GM13977 (cell line): ENCODE measurements at regions not wholly inside any gene's neighbourhood (a gene's known extent, or its start where the extent isn't known, plus 50 kb on each side); places are given as distances from the start of the nearest gene placed in this dataset.

Source experiments
- DNase-seq: peaks from one replicate; pipeline ENCODE4 v3.0.0; 2012; ENCODE audit warnings: low spot score
- CTCF ChIP-seq: IDR thresholded peaks from 2 replicates; pipeline ENCODE4 v1.5.1; 2012; ENCODE audit warnings: mild to moderate bottlenecking, control low read depth; ENCODE audit not compliant: insufficient read depth; ENCODE audit errors: extremely low read depth, missing control alignments
- in situ Hi-C: fragments of 300-500 bp; cut with MboI; formaldehyde crosslinking; loops from one replicate; pipeline ENCODE4 v1.12.0; 2022; ENCODE audit warnings: low sequenced_read_pairs, low pct_unique_long_range_greater_than_20kb, mixed read lengths, inconsistent platforms; ENCODE audit not compliant: unreplicated experiment

GRCh38 chr9:23005156-23005555, 558.5 kb downstream of the DMRTA1 start:
- TF ChIP-seq CTCF: no peak
- DNase-seq: no peak
- in situ Hi-C loops: no loop called here

GRCh38 chr9:23006127-23006526, 559.5 kb downstream of the DMRTA1 start:
- DNase-seq: no peak
- no peak for TF ChIP-seq CTCF
- in situ Hi-C loops: no loop called here

- no peak for TF ChIP-seq CTCF
- in situ Hi-C loops: no loop called here
- DNase-seq: no peak
Measured at GRCh38 chr9:23011669-23012068, 565.0 kb downstream of the DMRTA1 start.

- DNase-seq: no peak
- in situ Hi-C loops: no loop called here
- no peak for TF ChIP-seq CTCF
Measured at GRCh38 chr9:23015557-23015956, 568.9 kb downstream of the DMRTA1 start.

- in situ Hi-C loops: no loop called here
- TF ChIP-seq CTCF: no peak
- no peak for DNase-seq
Measured at GRCh38 chr9:23036416-23036815, 589.8 kb downstream of the DMRTA1 start.

- in situ Hi-C loops: no loop called here
- DNase-seq: no peak
Measured at GRCh38 chr9:23039402-23039801, 592.8 kb downstream of the DMRTA1 start.

More at GRCh38 chr9:23039402-23039801, 592.8 kb downstream of the DMRTA1 start:
- TF ChIP-seq CTCF: no peak
